ENCODE measurements at regions not wholly inside any gene's neighbourhood (a gene's known extent, or its start where the extent isn't known, plus 50 kb on each side); places are given as distances from the start of the nearest gene placed in this dataset.

GRCh38 chr7:67817481-67817880, 820.8 kb downstream of the TYW1 start:
- TF ChIP-seq POLR2A (IDR thresholded peaks at IDR 0.05) (no peak), CTCF (IDR thresholded peaks at IDR 0.05) (no peak)
